ENCODE measurements at regions not wholly inside any gene's neighbourhood (a gene's known extent, or its start where the extent isn't known, plus 50 kb on each side); places are given as distances from the start of the nearest gene placed in this dataset.
"Not testable (repeated sequence)": the region's sequence is repeated elsewhere in the genome, so short reads cannot be mapped to it uniquely, and the experiment has no call there.

GRCh38 chr7:136452949-136453348, 415.5 kb upstream of the CHRM2 start:
- TF ChIP-seq CTCF (conservative IDR thresholded peaks at IDR 0.05) (no peak), ZFX (IDR thresholded peaks at IDR 0.05) (no peak)
- H3K27ac ChIP-seq = no peak overlapping the region

- TF ChIP-seq CTCF (conservative IDR thresholded peaks at IDR 0.05) = no peak
- no peak for TF ChIP-seq ZFX (IDR thresholded peaks at IDR 0.05)
- H3K27ac ChIP-seq = no peak overlapping the region
Measured at GRCh38 chr7:136446751-136447150, 421.7 kb upstream of the CHRM2 start.

- no peak overlapping the region for H3K27ac ChIP-seq
- TF ChIP-seq CTCF (conservative IDR thresholded peaks at IDR 0.05) = no peak
- no peak for TF ChIP-seq ZFX (IDR thresholded peaks at IDR 0.05)
Measured at GRCh38 chr7:136441835-136442234, 426.6 kb upstream of the CHRM2 start.

GRCh38 chr7:136431736-136432135, 436.7 kb upstream of the CHRM2 start:
- not testable (repeated sequence) for H3K27ac ChIP-seq

- no peak for TF ChIP-seq ZFX (IDR thresholded peaks at IDR 0.05)
- no peak for TF ChIP-seq CTCF (conservative IDR thresholded peaks at IDR 0.05)
- H3K27ac ChIP-seq = no peak overlapping the region
Measured at GRCh38 chr7:136424058-136424457, 444.4 kb upstream of the CHRM2 start.

GRCh38 chr7:136419740-136420139, 442.6 kb upstream of the MTPN start:
- H3K27ac ChIP-seq = 0 out of 2 replicates have a peak overlapping the region, but pooled peaks have one; percentile 6

GRCh38 chr7:136412952-136413351, 435.8 kb upstream of the MTPN start:
- no peak overlapping the region for H3K27ac ChIP-seq
- TF ChIP-seq CTCF (conservative IDR thresholded peaks at IDR 0.05) (no peak), ZFX (IDR thresholded peaks at IDR 0.05) (no peak)

- H3K27ac ChIP-seq = no peak overlapping the region
- TF ChIP-seq ZFX (IDR thresholded peaks at IDR 0.05) (no peak), CTCF (conservative IDR thresholded peaks at IDR 0.05) (peak; percentile 93)
Measured at GRCh38 chr7:136405931-136406777, 429.0 kb upstream of the MTPN start.

All from C4-2B (cell line).